Left ventricle myocardium inferior (tissue), 1 donor: ENCODE measurements at regions not wholly inside any gene's neighbourhood (a gene's known extent, or its start where the extent isn't known, plus 50 kb on each side); places are given as distances from the start of the nearest gene placed in this dataset.

Source experiments
- DNase-seq: peaks from one replicate; pipeline ENCODE4 v3.0.0-alpha.2; 2020
- H3K27ac ChIP-seq: fragments of 200-600 bp; replicated peaks from 2 replicates; pipeline ENCODE4 v1.8.0; 2021
- H3K27me3 ChIP-seq: fragments of 200-600 bp; 2 replicates; pipeline ENCODE4 v1.8.0; 2021; ENCODE audit warnings: low read depth
- H3K36me3 ChIP-seq: fragments of 200-600 bp; 2 replicates; pipeline ENCODE4 v1.8.0; 2021
- H3K4me1 ChIP-seq: fragments of 200-600 bp; 2 replicates; pipeline ENCODE4 v1.8.0; 2021
- H3K4me3 ChIP-seq: fragments of 200-600 bp; 2 replicates; pipeline ENCODE4 v1.8.0; 2021; ENCODE audit warnings: mild to moderate bottlenecking, moderate library complexity
- H3K9me3 ChIP-seq: fragments of 200-600 bp; replicated peaks from 2 replicates; pipeline ENCODE4 v1.8.0; 2021
- intact Hi-C: fragments of 100-400 bp; cut with micrococcal nuclease; formaldehyde crosslinking; loops from one replicate; pipeline ENCODE4 v1.11.0; 2022
- TF ChIP-seq, protein P1 (sequence below): fragments of 200-600 bp; IDR thresholded peaks from 2 replicates; pipeline ENCODE4 v1.8.0; 2021; ENCODE audit warnings: antibody characterized with exemption, mild to moderate bottlenecking, borderline replicate concordance
- donor health status: DM: no; HTN: yes; CAD: no; lungs with severe emphysema.

DNA sequence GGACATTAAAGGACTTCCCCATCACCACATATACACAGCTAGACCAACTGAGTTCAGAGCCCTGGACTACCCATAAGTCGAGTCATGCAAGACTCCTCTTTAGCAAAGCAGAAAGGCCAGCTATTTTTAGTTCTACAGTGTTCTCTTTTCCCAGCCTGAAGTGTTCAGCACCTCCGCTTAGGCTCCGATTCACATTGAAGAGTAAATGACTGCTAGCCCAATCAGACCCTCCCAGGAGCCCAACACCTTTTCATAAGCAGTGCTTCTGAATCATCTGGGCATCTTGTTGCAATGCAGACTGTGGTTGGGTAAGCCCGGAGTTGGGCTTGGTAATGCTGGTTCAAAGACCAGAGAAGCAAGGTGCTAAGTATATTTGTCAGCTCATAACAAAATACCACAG, 73.6 kb upstream of the KCNK12 start:
- Histone ChIP-seq H3K36me3 (no peaks in the 10 kb centered on the region), H3K27me3 (peaks cover 6% of the 10 kb centered on the region), H3K9me3 (no peaks in the 10 kb centered on the region), H3K27ac (no peak overlapping the region), H3K4me1 (peaks cover 4% of the 10 kb centered on the region), H3K4me3 (no peak overlapping the region)
- DNase-seq: no peak
- TF ChIP-seq, protein P1, sequence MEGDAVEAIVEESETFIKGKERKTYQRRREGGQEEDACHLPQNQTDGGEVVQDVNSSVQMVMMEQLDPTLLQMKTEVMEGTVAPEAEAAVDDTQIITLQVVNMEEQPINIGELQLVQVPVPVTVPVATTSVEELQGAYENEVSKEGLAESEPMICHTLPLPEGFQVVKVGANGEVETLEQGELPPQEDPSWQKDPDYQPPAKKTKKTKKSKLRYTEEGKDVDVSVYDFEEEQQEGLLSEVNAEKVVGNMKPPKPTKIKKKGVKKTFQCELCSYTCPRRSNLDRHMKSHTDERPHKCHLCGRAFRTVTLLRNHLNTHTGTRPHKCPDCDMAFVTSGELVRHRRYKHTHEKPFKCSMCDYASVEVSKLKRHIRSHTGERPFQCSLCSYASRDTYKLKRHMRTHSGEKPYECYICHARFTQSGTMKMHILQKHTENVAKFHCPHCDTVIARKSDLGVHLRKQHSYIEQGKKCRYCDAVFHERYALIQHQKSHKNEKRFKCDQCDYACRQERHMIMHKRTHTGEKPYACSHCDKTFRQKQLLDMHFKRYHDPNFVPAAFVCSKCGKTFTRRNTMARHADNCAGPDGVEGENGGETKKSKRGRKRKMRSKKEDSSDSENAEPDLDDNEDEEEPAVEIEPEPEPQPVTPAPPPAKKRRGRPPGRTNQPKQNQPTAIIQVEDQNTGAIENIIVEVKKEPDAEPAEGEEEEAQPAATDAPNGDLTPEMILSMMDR: no peak
- intact Hi-C loops: no loop called here

DNA sequence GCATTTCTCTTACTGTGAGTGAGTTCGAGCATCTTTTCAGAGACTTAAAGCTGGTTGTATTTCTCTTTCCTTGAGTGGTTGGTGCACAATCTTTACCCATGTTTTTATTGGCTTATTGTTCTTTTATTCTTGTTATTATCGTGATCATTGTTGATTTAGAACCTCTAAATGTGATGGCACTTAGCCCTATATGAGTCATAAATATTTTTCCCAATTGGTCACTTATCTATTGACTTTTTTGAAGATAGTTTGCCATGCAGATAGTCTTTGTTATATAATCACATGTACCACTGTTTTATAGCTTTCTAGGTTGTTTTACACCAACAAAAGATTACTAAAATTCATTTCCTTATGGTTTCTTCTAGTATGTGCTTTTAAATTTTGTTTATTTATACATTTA, 70.6 kb upstream of the KCNK12 start:
- H3K9me3 ChIP-seq: no peaks in the 10 kb centered on the region
- no peak overlapping the region for H3K4me3 ChIP-seq
- no peak overlapping the region for H3K27ac ChIP-seq
- H3K4me1 ChIP-seq: peaks cover 4% of the 10 kb centered on the region
- TF ChIP-seq, protein P1: no peak
- no peak for DNase-seq
- H3K36me3 ChIP-seq: no peaks in the 10 kb centered on the region
- peaks cover 11% of the 10 kb centered on the region for H3K27me3 ChIP-seq
- intact Hi-C loops: no loop called here

DNA sequence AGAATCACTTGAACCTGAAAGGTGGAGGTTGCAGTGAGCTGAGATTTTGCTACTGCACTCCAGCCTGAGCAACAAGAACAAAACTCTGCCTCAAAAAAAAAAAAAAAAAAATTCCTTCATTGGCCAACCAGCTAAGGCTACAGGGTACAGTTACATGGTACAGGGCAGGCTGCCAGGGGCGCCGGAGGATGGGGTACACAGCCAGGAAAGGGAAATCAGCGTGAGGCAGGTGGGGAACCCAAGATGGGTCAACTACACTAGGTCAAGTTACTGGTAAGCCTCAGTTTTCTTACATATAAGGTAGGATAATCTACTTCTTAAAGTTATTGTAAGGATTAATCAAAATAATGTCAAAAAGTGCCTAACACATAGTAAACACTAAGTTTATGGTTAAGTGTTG, 69.6 kb upstream of the KCNK12 start:
- Histone ChIP-seq H3K9me3 (no peaks in the 10 kb centered on the region), H3K27ac (no peak overlapping the region), H3K36me3 (no peaks in the 10 kb centered on the region), H3K4me1 (peaks cover 4% of the 10 kb centered on the region), H3K4me3 (no peak overlapping the region), H3K27me3 (peaks cover 11% of the 10 kb centered on the region)
- intact Hi-C loops: no loop called here
- DNase-seq: no peak
- TF ChIP-seq, protein P1: no peak

DNA sequence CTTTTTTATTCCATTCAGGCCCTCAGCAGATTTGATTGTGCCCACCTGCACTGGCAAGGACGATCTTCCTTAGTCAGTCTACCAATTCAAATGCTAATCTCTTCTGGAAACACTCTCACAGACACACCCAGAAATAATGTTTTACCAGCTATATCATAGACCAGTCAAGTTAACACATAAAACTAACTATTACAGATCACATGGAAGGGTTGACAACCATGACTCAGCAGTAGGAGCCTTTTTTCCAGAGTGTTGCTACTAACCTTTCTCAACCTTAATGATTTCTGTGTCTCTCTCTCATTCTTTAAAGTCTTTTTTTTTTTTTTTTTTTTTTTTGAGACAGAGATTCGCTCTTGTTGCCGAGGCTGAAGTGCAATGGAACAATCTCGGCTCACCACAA, 68.7 kb upstream of the KCNK12 start:
- TF ChIP-seq, protein P1: no peak
- intact Hi-C loops: no loop called here
- H3K36me3 ChIP-seq: no peaks in the 10 kb centered on the region

DNA sequence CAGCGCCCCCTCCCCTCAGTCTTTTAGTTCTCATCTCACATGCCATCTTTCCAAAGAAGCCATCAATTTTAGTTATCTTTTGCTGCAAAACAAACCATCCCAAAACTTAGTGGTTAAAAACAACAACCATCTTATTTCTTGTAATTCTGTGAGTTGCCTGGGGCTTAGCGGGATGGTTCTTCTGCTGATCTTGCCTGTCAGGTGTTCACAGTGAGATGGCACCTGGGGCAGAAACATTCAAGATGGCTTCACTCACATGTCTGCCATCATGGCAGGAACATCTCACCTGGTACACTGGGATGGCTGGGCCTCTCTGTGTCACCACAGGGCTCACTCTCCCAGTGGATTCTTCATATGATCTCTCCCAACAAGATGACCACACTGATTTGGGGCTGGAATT, 67.6 kb upstream of the KCNK12 start:
- TF ChIP-seq, protein P1: no peak
- no peak for DNase-seq

More for the DNA sequence above, 68.7 kb upstream of the KCNK12 start:
- peaks cover 11% of the 10 kb centered on the region for H3K27me3 ChIP-seq
- no peaks in the 10 kb centered on the region for H3K9me3 ChIP-seq
- H3K27ac ChIP-seq: no peak overlapping the region
- peaks cover 4% of the 10 kb centered on the region for H3K4me1 ChIP-seq
- no peak for DNase-seq
- H3K4me3 ChIP-seq: no peak overlapping the region

DNA sequence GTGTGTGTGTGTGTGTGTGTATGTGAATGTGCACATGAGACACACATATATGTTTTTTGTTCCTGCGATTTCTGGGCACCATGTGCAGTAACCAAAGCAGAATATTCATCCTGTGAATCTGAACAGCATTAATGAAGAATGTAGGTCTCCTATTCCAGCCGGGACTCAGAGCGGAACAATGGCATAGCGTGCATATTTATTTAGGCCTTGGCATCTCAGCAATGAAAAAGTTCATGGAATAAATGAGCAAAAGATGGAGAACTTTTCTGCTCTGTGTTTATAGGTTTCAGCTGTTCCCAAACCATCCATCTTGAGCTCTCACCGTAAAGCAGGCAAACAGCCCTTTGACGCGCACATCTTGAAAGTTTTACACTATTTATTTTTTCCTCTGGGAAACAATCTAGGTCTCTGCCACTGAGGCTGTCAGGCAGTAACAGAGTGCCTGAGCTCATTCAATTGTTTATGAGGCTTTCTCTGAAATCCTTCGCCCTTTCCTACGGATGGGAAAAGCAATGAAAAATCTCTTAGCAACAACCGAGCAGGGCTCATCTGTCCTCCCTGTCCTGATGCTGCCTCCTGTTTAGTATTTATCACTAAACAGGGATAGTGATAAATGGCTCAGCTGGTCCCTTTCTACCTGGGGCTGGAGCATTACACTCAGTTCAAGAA, 65.9 kb upstream of the KCNK12 start:
- Histone ChIP-seq H3K4me1 (no peaks in the 10 kb centered on the region), H3K27me3 (peaks cover 11% of the 10 kb centered on the region), H3K27ac (no peak overlapping the region), H3K9me3 (no peaks in the 10 kb centered on the region), H3K36me3 (no peaks in the 10 kb centered on the region), H3K4me3 (no peak overlapping the region)
- intact Hi-C loops: no loop called here
- no peak for DNase-seq
- TF ChIP-seq, protein P1: no peak

More for the DNA sequence above, 67.6 kb upstream of the KCNK12 start:
- no peaks in the 10 kb centered on the region for H3K4me1 ChIP-seq
- H3K4me3 ChIP-seq: no peak overlapping the region
- H3K27ac ChIP-seq: no peak overlapping the region
- no peaks in the 10 kb centered on the region for H3K9me3 ChIP-seq
- intact Hi-C loops: no loop called here
- peaks cover 11% of the 10 kb centered on the region for H3K27me3 ChIP-seq
- no peaks in the 10 kb centered on the region for H3K36me3 ChIP-seq
